ENCODE measurements at regions not wholly inside any gene's neighbourhood (a gene's known extent, or its start where the extent isn't known, plus 50 kb on each side); places are given as distances from the start of the nearest gene placed in this dataset.

GRCh38 chr18:22300665-22301636 lies 116.8 kb downstream of the CTAGE1 start:
- BruUV-seq (replicated peaks) = no TSS peak
- no peak overlapping the region for H2AK9ac ChIP-seq (replicated peaks; ENCODE audit: low read depth, low read length, poor library complexity)
- H3K23ac ChIP-seq (ENCODE audit: low read depth, low read length) = no peak overlapping the region
- H3K27me3 ChIP-seq (ENCODE audit: control insufficient read depth, insufficient read depth, low read length) = peaks cover 12% of the 10 kb centered on the region
- H3K4me1 ChIP-seq (ENCODE audit: control insufficient read depth, insufficient read depth, low read length) = no peaks in the 10 kb centered on the region
- H4K20me1 ChIP-seq (ENCODE audit: insufficient read depth, low read length) = no peaks in the 10 kb centered on the region
- POLR2A ChIA-PET (ENCODE audit: unreplicated experiment) = no interaction called here
- H2BK20ac ChIP-seq (ENCODE audit: low read depth, low read length) = no peak overlapping the region
- H3K27ac ChIP-seq (ENCODE audit: insufficient read depth, low read length) = no peak overlapping the region
- no peak overlapping the region for H3K56ac ChIP-seq (ENCODE audit: extremely low read depth, insufficient read depth, low read length)
- in situ Hi-C loops (cut with MboI; ENCODE audit: low sequenced_read_pairs) (no loop called here), intact Hi-C loops (cut with micrococcal nuclease) (loop anchor here (10.0 kb wide), 1 partner anchor 76 kb away; no protein-coding TSS in a partner anchor), dilution Hi-C loops (cut with HindIII; ENCODE audit: low sequenced_read_pairs, unreplicated experiment) (no loop called here)
- no peak overlapping the region for H3K4ac ChIP-seq (ENCODE audit: low read depth, low read length)
- no peak for DNase-seq
- H2BK5ac ChIP-seq (ENCODE audit: low read depth, low read length, poor library complexity, severe bottlenecking) = no peak overlapping the region
- no peaks in the 10 kb centered on the region for H3K9me3 ChIP-seq (ENCODE audit: control insufficient read depth, insufficient read depth, low read length)
- CTCF ChIA-PET = no interaction called here
- H2AFZ ChIP-seq (replicated peaks; ENCODE audit: low read length, poor library complexity) = no peak overlapping the region
- no peak overlapping the region for H4K5ac ChIP-seq (ENCODE audit: low read depth, low read length)
- H2AK5ac ChIP-seq (ENCODE audit: low read depth, low read length) = no peak overlapping the region
- no peak overlapping the region for H3K18ac ChIP-seq (ENCODE audit: low read depth, low read length)
- H3K9me1 ChIP-seq (ENCODE audit: insufficient read depth, low read length) = no peaks in the 10 kb centered on the region
- no peak overlapping the region for H3K14ac ChIP-seq (replicated peaks; ENCODE audit: low read depth, low read length)
- H3K4me3 ChIP-seq (ENCODE audit: insufficient read depth, low read depth, low read length) = no peak overlapping the region
- no peaks in the 10 kb centered on the region for H3K36me3 ChIP-seq (ENCODE audit: control insufficient read depth, insufficient read depth, low read length)
- no peak overlapping the region for H4K91ac ChIP-seq (ENCODE audit: insufficient read depth, low read depth, low read length)
- no peaks in the 10 kb centered on the region for H3K79me1 ChIP-seq (ENCODE audit: low read depth in 1 of 2, low read length in 2 of 2)
- WGBS, 2 experiments (ENCODE audit: extremely low coverage in 2 of 2, insufficient read length in 1 of 2) = no CpG with 5 or more reads among the region's 10 CpGs
- TF ChIP-seq CHD1 (IDR thresholded peaks at IDR 0.05; ENCODE audit: low read depth, low read length) (no peak), RAD21 (IDR thresholded peaks at IDR 0.05; ENCODE audit: low read length) (no peak), MAFK (IDR thresholded peaks at IDR 0.05; ENCODE audit: low read depth, low read length) (no peak), RFX5 (IDR thresholded peaks at IDR 0.05; ENCODE audit: low read depth, low read length) (no peak), MXI1 (IDR thresholded peaks at IDR 0.05; ENCODE audit: borderline replicate concordance, low read depth, low read length) (no peak), BHLHE40 (IDR thresholded peaks at IDR 0.05; ENCODE audit: low read depth, low read length) (no peak), CEBPB (IDR thresholded peaks at IDR 0.05; ENCODE audit: low read depth, low read length) (no peak), CTCF (conservative IDR thresholded peaks at IDR 0.05; ENCODE audit: low read depth, low read length) (no peak), POLR2A (IDR thresholded peaks at IDR 0.05; ENCODE audit: low read depth, low read length) (no peak), RCOR1 (IDR thresholded peaks at IDR 0.05; ENCODE audit: insufficient replicate concordance, low read length) (no peak)
- no peak overlapping the region for H3K4me2 ChIP-seq (ENCODE audit: low read depth, low read length)
- no peak overlapping the region for H2BK15ac ChIP-seq (ENCODE audit: low read depth, low read length)
- no peak overlapping the region for H4K8ac ChIP-seq (ENCODE audit: low read depth in 2 of 2, low read length in 2 of 2)
- no peak overlapping the region for H2BK120ac ChIP-seq (ENCODE audit: low read depth, low read length)
- no peak overlapping the region for H3K9ac ChIP-seq (ENCODE audit: low read depth, low read length)
- ATAC-seq (ENCODE audit: low read depth) = no peak

Data from IMR-90 (cell line).